ENCODE measurements at regions not wholly inside any gene's neighbourhood (a gene's known extent, or its start where the extent isn't known, plus 50 kb on each side); places are given as distances from the start of the nearest gene placed in this dataset.

GRCh38 chr14:95034788-95035187 is 122.5 kb downstream of the DICER1 start:
- DNase-seq (ENCODE audit: low spot score): no peak

DNA sequence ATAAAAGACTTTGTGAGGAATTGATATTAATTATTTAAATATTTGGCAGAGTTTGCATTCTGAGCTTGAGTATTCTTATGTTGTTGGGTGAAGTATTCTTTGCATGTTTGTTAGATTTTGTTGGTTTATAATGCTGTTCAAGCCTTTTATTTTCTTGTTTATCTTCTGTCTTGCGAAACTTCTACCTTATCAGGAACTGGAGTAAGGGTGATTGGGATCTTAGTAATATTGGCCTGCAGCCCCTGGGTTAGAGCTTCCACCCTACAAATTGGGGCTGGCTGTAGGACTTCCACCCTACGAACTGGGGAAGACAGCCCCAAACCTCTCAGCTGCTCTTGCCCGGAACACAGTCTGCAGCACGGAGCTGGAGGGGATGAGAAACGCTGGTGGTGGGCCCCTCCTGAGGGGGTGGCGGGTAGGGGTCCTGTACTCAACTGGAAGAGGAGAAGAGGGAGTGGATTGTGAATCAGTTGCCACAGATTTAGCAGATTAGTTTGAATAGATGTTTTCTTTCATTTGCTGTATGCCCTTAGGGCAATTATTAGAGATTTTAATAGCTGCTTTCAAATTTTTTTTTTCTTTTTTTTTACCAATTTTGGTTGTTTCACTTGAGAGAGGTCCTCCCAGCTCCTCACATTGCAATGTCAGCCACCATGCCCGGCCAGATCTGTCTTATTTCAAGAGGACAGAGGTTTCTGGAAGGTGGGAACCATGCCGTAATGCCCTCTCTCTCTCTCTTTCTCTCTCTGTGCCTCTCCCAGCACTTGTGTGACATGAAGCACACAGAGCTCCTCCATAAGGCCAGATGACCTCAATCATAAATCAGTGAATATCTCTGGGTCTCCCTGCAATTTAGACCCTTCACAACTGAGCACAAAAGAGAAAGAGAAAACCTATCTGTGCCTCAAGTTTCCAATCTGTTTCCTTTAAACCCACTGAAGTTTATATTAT is 123.4 kb downstream of the DICER1 start:
- no peak for DNase-seq (ENCODE audit: low spot score)

DNA sequence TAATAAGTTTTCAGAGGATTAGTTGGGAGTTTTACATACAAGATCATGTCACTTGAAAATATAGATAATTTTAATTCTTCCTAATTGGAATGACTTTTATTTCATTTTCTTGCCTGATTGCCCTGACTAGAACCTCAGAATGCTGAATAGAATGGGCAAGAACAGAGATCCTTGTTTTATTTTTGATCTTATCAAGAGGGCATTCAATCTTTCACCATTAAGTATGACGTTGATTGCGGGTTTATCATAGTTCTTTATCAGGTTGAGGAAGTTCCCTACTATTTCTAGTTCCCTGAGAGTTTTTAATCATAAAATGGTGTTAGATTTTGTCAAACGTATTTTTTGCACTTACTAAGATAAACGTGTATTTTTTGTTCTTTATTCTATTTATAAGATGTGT is 124.3 kb downstream of the DICER1 start:
- DNase-seq (ENCODE audit: low spot score): no peak

- no peak for DNase-seq (ENCODE audit: low spot score)
These were observed 130.4 kb downstream of the DICER1 start for GRCh38 chr14:95026851-95027463.

DNA sequence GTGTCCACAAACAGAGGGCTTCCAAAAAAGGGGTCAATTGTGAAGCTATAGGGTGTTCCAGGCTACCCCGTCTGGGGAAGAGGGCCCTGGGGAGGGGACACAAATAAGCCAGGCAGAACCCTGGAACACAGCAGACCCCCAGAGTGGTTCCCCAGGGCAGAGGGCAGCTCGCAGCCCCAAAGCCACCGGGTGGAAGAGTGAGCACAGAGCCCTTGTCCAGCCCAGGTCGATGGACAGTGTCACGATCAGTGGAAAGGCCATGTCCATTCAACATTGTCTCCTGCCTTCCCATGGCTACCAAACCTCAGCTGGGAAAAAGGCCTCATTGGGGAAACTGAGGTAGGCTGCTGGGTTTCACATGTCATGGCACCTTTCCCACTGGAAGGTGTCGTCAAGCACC is 131.4 kb downstream of the DICER1 start:
- DNase-seq (ENCODE audit: low spot score): no peak

- no peak for DNase-seq (ENCODE audit: low spot score)
These were observed 132.1 kb downstream of the DICER1 start for GRCh38 chr14:95025218-95025617.

GRCh38 chr14:95024380-95024779 is 132.9 kb downstream of the DICER1 start:
- DNase-seq (ENCODE audit: low spot score): no peak

DNA sequence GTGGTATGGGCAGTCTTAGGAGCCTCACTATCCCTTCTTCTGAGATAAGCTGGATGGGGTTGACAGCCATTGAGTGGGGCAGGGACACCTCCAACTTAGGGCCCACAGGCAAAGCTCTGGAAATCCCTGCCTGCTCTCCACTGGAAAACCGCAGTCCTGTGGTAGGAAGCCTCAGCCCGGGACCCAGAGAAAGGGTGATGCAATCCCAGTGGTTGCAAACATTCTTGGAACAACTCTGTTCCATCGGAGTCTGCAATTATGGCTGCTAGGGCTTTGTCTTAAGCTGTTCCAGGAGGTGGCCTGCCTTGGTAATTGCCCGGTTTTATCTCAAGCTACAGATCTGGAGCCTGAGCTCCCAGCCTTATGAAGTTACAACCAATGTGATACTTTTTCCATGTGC is 133.4 kb downstream of the DICER1 start:
- no peak for DNase-seq (ENCODE audit: low spot score)

DNA sequence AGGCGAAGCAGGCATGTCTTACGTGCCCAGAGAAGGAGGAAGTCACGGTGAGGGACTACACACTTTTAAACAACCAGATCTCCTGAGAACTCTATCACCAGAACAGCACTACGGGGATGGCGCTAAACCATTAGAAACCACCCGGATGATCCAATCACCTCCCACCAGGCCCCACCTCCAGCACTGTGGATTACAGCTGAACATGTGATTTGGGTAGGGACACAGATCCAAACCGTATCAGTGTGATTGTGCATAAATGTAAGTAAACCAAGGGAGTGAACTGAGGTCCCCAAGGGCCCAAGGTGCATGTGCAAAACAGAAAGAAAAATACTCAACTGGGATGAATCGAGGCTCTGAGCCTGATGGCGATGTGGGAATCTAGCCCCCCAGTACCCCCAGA is 134.2 kb downstream of the DICER1 start:
- DNase-seq (ENCODE audit: low spot score): no peak

DNA sequence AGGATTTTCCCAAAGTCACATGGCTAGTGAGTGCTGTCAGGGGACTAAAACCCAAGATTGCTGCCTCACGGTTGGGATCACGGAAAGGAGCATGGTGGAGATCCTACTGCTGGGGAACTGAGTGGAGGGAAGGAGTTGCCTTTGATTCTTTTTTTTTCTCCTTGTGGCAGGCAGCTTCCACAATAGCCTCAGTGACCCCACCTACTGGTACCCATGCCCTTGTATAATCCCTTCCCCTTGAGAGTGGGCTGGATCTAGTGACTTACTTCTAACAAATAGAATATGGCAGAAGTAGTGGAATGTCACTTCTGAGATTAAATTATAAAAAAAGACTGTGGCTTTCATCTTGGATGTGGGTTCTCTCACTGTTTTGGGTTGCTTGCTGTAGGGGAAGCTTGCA is 135.7 kb downstream of the DICER1 start:
- DNase-seq (ENCODE audit: low spot score): no peak

- no peak for DNase-seq (ENCODE audit: low spot score)
These were observed 138.5 kb downstream of the DICER1 start for GRCh38 chr14:95018821-95019220.

GRCh38 chr14:95015046-95015445 is 142.3 kb downstream of the DICER1 start:
- no peak for DNase-seq (ENCODE audit: low spot score)

GRCh38 chr14:95014036-95014435 is 143.3 kb downstream of the DICER1 start:
- no peak for DNase-seq (ENCODE audit: low spot score)

GRCh38 chr14:95011445-95012006 is 145.8 kb downstream of the DICER1 start:
- no peak for DNase-seq (ENCODE audit: low spot score)

DNA sequence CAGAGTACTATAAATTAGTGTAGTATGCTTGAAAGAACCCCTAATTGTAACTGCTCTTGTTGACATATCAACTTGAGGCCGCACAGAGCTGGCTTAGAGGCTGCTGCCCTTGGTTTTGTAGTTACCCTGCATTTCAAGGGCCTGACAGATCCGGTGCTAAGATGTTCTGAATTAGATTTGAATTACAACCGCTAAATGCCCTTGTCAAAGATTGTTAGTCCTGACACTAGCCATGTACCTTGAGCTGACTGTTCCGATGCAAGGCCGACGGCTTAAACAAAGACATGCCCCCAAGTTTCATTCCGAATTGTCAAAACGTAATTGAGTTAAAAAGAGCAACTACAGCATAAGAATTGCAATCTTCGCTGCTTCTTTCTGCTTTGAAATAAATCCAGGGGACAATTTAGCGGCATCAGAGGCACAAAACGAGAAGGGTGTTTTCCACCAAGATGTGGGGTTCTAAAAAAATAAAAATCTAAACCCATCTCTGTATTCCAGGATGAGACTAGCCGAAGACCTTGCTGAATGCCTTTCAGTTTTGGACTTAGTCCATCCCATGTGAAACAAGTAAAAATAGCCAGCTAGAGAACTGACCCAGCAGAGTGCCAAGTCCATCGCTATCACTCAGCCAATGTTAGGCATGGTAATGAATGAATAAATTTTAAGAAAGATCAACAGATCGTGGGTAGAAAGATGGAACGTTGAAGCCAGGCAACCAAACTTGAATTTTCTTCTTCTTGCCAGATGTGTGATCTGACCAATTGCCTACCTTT is 148.7 kb downstream of the DICER1 start:
- no peak for DNase-seq (ENCODE audit: low spot score)

GRCh38 chr14:95007921-95008320 is 149.4 kb downstream of the DICER1 start:
- DNase-seq (ENCODE audit: low spot score): no peak

- DNase-seq (ENCODE audit: low spot score): no peak
These were observed 150.8 kb downstream of the DICER1 start for GRCh38 chr14:95006479-95006878.

DNA sequence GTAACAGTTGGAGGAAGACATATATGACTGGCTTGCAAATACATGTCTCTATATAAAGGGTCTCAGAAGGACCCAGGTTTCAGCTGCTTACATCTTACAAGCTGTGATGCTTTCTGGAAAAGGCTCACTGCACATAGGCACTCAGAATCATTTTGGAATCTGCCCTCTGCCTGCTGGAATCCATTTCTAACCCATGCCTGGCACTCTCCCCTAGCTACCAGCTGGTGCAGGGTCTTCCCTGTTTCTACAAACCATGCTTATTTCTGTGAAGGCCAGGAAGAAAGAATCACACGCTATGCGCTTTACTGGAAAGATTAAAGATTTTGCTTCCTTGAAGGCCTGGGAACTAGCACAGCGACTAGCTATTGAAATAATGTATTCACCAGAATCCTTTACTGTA is 151.3 kb downstream of the DICER1 start:
- no peak for DNase-seq (ENCODE audit: low spot score)

GRCh38 chr14:95003099-95003960 is 154.0 kb downstream of the DICER1 start:
- DNase-seq (ENCODE audit: low spot score): no peak

- DNase-seq (ENCODE audit: low spot score): no peak
These were observed 158.6 kb downstream of the DICER1 start for GRCh38 chr14:94998685-94999084.

DNA sequence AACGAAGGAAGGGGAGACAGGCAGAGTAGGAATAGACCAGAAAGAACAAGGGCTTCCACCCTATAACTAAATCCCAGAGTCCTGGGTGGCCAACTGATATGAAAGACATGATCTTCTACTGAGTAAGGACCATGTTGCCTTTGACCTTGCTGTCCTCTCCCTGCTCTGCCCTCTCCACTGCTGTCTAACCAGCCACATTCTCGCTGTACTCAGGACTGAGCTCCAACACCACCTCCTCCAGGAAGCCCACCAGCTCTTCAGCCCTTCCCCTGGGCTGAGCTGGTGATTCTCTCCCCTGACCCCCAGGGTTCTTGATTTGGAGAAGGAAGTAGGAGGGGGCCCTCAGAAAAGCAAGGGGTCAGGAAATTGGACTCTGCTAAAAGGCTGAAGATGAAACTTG is 159.2 kb downstream of the DICER1 start:
- no peak for DNase-seq (ENCODE audit: low spot score)

Data from HuH-7 (cell line).